Spinal cord (tissue), 9 donors: ENCODE measurements at regions not wholly inside any gene's neighbourhood (a gene's known extent, or its start where the extent isn't known, plus 50 kb on each side); places are given as distances from the start of the nearest gene placed in this dataset.

Source experiments
- DNase-seq, 6 donors: peaks; one replicate each; pipeline versions ENCODE4 v3.0.0 to v3.0.0-alpha.2; 2013 to 2015; ENCODE audit warnings: low spot score in 6 of 6, low read depth in 4 of 6
- H3K27ac ChIP-seq: one replicate; pipeline ENCODE4 v1.5.1; 2013; ENCODE audit warnings: low read depth, low read length, control low read depth
- H3K27me3 ChIP-seq: one replicate; pipeline ENCODE4 v1.6.1; 2013; ENCODE audit warnings: low read length; ENCODE audit not compliant: control insufficient read depth, insufficient read depth
- H3K36me3 ChIP-seq: one replicate; pipeline ENCODE4 v1.6.1; 2013; ENCODE audit warnings: low read length; ENCODE audit not compliant: control insufficient read depth, insufficient read depth
- H3K4me1 ChIP-seq: one replicate; pipeline ENCODE4 v1.6.1; 2013; ENCODE audit warnings: low read length; ENCODE audit not compliant: control insufficient read depth, insufficient read depth
- H3K4me3 ChIP-seq: one replicate; pipeline ENCODE4 v1.5.1; 2013; ENCODE audit warnings: low read depth, low read length, control low read depth
- H3K9me3 ChIP-seq: one replicate; pipeline ENCODE4 v1.6.1; 2013; ENCODE audit warnings: low read length; ENCODE audit not compliant: control insufficient read depth, insufficient read depth
- WGBS: methylation state at CpG from one replicate; pipeline ENCODE4 v1.1.5; 2013; ENCODE audit warnings: missing lambda C conversion rate; ENCODE audit not compliant: insufficient coverage; 5-methylcytosine and 5-hydroxymethylcytosine counted together
- donor health status: healthy.

DNA sequence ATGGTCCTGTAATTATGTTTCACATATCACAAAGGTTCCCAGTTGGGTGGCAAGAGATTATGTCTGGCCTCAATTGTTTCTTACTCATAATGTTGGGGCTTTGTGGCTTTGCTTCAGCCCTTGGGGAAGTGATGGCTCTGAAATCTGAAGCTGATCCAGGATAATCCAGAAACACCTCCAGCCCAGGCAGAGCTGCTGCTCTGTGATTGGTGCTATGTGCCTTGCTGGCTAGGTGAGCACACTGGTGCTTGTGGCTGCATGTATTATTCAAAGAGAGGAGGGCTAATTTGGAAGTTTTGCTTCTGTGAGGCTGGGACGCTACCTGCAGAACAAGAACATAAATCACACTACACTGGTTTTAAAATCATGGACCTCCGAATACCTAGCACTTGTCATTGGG lies 346.6 kb upstream of the MGMT start:
- WGBS: no CpG with 5 or more reads among the region's 2 CpGs
- no peak for DNase-seq
- no peaks in the 10 kb centered on the region for H3K36me3 ChIP-seq

GRCh38 chr10:129122846-129123245 lies 344.2 kb upstream of the MGMT start:
- 60% methylated on average over 1 of the region's 3 CpGs for WGBS
- no peaks in the 10 kb centered on the region for H3K36me3 ChIP-seq
- DNase-seq: no peak
- H3K27ac ChIP-seq: no peak overlapping the region
- H3K4me3 ChIP-seq: no peak overlapping the region
- H3K4me1 ChIP-seq: no peaks in the 10 kb centered on the region
- no peaks in the 10 kb centered on the region for H3K27me3 ChIP-seq
- H3K9me3 ChIP-seq: peaks cover 2% of the 10 kb centered on the region

More for the DNA sequence above, 346.6 kb upstream of the MGMT start:
- no peaks in the 10 kb centered on the region for H3K9me3 ChIP-seq
- H3K27me3 ChIP-seq: no peaks in the 10 kb centered on the region
- no peak overlapping the region for H3K27ac ChIP-seq
- no peaks in the 10 kb centered on the region for H3K4me1 ChIP-seq
- no peak overlapping the region for H3K4me3 ChIP-seq

GRCh38 chr10:129123428-129123827 lies 343.6 kb upstream of the MGMT start:
- no peaks in the 10 kb centered on the region for H3K27me3 ChIP-seq
- H3K9me3 ChIP-seq: peaks cover 2% of the 10 kb centered on the region
- DNase-seq: no peak
- no peaks in the 10 kb centered on the region for H3K4me1 ChIP-seq
- H3K27ac ChIP-seq: no peak overlapping the region
- H3K4me3 ChIP-seq: no peak overlapping the region
- 60% methylated on average over 5 of the region's 6 CpGs for WGBS
- H3K36me3 ChIP-seq: no peaks in the 10 kb centered on the region

DNA sequence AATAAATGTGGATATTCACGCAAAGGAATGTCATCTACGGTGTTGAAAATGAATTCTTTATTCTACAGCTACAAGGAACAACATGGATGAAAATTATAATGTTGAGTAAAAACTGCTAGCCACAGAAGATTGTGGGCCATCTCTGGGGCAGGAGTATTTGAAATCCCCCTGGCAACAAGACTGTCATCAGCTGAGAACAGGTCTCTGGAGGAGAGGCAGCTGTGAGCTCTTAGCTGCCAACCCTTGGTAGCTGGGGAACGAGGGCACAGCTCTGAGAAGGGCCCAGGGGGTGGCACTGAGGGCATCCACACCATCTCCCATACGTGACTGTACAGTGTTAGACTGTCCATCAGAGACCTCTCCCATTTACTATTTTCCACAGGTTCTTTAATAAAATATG lies 340.1 kb upstream of the MGMT start:
- Histone ChIP-seq H3K36me3 (no peaks in the 10 kb centered on the region), H3K4me1 (no peaks in the 10 kb centered on the region), H3K27me3 (no peaks in the 10 kb centered on the region), H3K4me3 (no peak overlapping the region), H3K9me3 (peaks cover 2% of the 10 kb centered on the region), H3K27ac (no peak overlapping the region)
- no peak for DNase-seq
- WGBS: 80% methylated on average over 1 of the region's 4 CpGs

DNA sequence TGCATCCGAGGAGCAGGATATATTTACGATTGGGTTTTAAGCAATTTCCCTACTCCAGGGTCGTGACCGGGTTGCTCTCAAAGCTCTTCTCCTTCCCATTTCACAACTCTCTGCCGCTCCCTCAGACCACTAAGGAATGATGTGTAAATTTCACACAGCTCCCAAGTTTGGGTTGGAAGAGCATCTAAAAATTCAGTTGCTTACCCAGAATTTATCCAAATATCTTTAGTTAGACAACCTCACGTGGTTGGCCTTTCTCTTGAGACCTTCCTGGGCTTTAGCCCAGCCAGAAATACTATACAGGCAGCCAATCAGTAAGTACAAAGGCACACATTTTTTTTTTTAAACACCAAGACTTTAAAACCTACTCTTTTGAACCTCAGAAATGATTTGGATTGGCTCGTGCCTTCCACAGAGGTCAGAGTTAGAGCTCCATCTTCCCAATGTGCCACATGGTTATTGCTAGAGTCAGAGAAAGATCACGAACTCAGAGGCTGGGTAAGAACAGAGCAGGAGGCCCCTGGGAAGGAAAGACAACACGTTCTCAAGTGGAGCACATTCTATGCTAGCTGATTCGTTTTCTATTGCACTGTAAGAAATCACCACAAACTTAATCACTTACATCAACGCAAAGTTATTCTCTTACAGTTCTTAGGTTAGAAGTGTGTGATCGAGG lies 335.4 kb upstream of the MGMT start:
- Histone ChIP-seq H3K27me3 (no peaks in the 10 kb centered on the region), H3K4me1 (peaks cover 16% of the 10 kb centered on the region), H3K27ac (peak overlapping the region; percentile 38), H3K9me3 (no peaks in the 10 kb centered on the region), H3K36me3 (no peaks in the 10 kb centered on the region), H3K4me3 (no peak overlapping the region)
- peak in 1 of 6 donors; percentile 69 for DNase-seq
- WGBS: 78% methylated on average over 3 of the region's 12 CpGs

DNA sequence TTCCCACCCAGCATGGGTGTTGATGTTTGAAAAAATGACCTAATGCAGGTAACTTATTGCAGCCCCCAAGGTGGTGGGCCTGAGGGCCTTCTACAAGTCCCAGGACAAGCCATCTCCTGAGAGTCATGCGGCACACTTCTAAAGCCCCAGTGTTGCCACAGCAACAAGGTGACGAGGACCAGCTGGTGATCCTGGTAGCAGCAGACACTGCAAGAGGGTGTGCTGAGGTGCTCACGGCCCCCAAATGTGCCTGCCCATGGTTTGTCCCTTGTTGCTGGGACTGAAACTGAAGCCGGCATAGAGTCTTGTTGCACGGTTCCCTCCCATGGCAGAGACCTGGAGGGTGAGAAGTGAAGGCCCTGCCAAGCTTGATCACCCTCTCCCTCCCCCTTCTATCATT lies 333.2 kb upstream of the MGMT start:
- no peak for DNase-seq
- 81% methylated on average over 3 of the region's 5 CpGs for WGBS

GRCh38 chr10:129134371-129134770 lies 332.7 kb upstream of the MGMT start:
- DNase-seq: peak in 1 of 6 donors; percentile 85
- H3K4me3 ChIP-seq: no peak overlapping the region
- H3K27ac ChIP-seq: no peak overlapping the region
- H3K4me1 ChIP-seq: peaks cover 16% of the 10 kb centered on the region
- H3K36me3 ChIP-seq: no peaks in the 10 kb centered on the region
- 45% methylated on average over 3 of the region's 11 CpGs for WGBS
- no peaks in the 10 kb centered on the region for H3K9me3 ChIP-seq
- H3K27me3 ChIP-seq: no peaks in the 10 kb centered on the region

More for the DNA sequence above, 333.2 kb upstream of the MGMT start:
- no peaks in the 10 kb centered on the region for H3K27me3 ChIP-seq
- peaks cover 16% of the 10 kb centered on the region for H3K4me1 ChIP-seq
- no peak overlapping the region for H3K4me3 ChIP-seq
- H3K36me3 ChIP-seq: no peaks in the 10 kb centered on the region
- H3K27ac ChIP-seq: no peak overlapping the region
- no peaks in the 10 kb centered on the region for H3K9me3 ChIP-seq

DNA sequence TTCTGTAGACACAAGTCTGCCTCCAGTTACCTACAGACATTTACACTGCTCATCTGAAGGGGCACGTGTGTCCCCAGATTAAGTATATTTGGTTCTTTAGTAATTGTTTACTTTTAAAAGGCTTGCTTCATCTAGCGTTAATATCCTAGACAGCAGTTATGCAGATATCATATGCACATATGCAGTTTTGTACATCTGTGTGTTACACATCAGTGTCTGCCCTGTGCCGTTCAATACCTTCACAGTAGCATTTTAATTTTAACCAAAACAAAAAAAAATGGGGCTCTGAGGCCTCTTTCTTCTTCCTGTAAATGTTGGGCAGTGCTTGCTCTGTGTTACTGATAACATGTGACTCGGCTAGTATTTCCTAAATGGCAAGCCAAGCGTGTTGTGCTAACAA lies 331.4 kb upstream of the MGMT start:
- Histone ChIP-seq H3K27ac (no peak overlapping the region), H3K36me3 (no peaks in the 10 kb centered on the region), H3K4me3 (no peak overlapping the region), H3K9me3 (no peaks in the 10 kb centered on the region), H3K4me1 (peaks cover 16% of the 10 kb centered on the region), H3K27me3 (no peaks in the 10 kb centered on the region)
- DNase-seq: no peak
- WGBS: 49% methylated on average over 2 of the region's 5 CpGs

- Histone ChIP-seq H3K4me1 (peaks cover 16% of the 10 kb centered on the region), H3K4me3 (no peak overlapping the region), H3K27me3 (no peaks in the 10 kb centered on the region), H3K36me3 (no peaks in the 10 kb centered on the region), H3K9me3 (no peaks in the 10 kb centered on the region), H3K27ac (no peak overlapping the region)
- peak in 1 of 6 donors; percentile 44 for DNase-seq
- WGBS: 63% methylated on average over 8 of the region's 9 CpGs
These were observed 331.0 kb upstream of the MGMT start for GRCh38 chr10:129136074-129136473.

GRCh38 chr10:129136951-129137350 lies 330.1 kb upstream of the MGMT start:
- Histone ChIP-seq H3K27ac (no peak overlapping the region), H3K4me1 (peaks cover 16% of the 10 kb centered on the region), H3K36me3 (no peaks in the 10 kb centered on the region), H3K27me3 (no peaks in the 10 kb centered on the region), H3K9me3 (no peaks in the 10 kb centered on the region), H3K4me3 (no peak overlapping the region)
- DNase-seq: peak in 1 of 6 donors; percentile 59
- WGBS: 89% methylated on average over 15 of the region's 19 CpGs
